HUES64 (cell line): ENCODE measurements at regions not wholly inside any gene's neighbourhood (a gene's known extent, or its start where the extent isn't known, plus 50 kb on each side); places are given as distances from the start of the nearest gene placed in this dataset.
A peak's percentile ranks its signal among the peaks of the same experiment; 100 is the strongest.

ENCODE experiments used
- H3K27ac ChIP-seq: 2 replicates; pipeline ENCODE4 v1.7.0; 2013; ENCODE audit warnings: low read depth, low read length, inconsistent platforms
- H3K27me3 ChIP-seq: 2 replicates; pipeline ENCODE4 v1.6.1; 2013; ENCODE audit warnings: mild to moderate bottlenecking, low read length; ENCODE audit not compliant: insufficient read depth
- H3K36me3 ChIP-seq: 2 replicates; pipeline ENCODE4 v1.6.1; 2013; ENCODE audit warnings: mild to moderate bottlenecking, low read length; ENCODE audit not compliant: insufficient read depth
- H3K4me1 ChIP-seq: 2 replicates; pipeline ENCODE4 v1.6.1; 2013; ENCODE audit warnings: mild to moderate bottlenecking, low read length, moderate library complexity; ENCODE audit not compliant: insufficient read depth
- H3K4me3 ChIP-seq: 2 replicates; pipeline ENCODE4 v1.5.1; 2013; ENCODE audit warnings: mild to moderate bottlenecking, low read length, moderate library complexity
- H3K9ac ChIP-seq: 2 replicates; pipeline ENCODE4 v1.6.1; 2013; ENCODE audit warnings: mild to moderate bottlenecking, low read depth, low read length
- H3K9me3 ChIP-seq: 2 replicates; pipeline ENCODE4 v1.6.1; 2013; ENCODE audit warnings: low read depth, low read length; ENCODE audit not compliant: insufficient read depth
- WGBS: fragments of 150-250, 120-280 bp; methylation state at CpG from one replicate; pipeline ENCODE4 v1.1.7; 2013; ENCODE audit warnings: missing lambda C conversion rate; 5-methylcytosine and 5-hydroxymethylcytosine counted together

GRCh38 chr3:152516216-152516615 lies 247.5 kb downstream of the MBNL1 start:
- Histone ChIP-seq H3K4me3 (no peak overlapping the region), H3K27me3 (no peaks in the 10 kb centered on the region), H3K36me3 (no peaks in the 10 kb centered on the region), H3K27ac (no peak overlapping the region), H3K9ac (no peak overlapping the region), H3K4me1 (peaks cover 31% of the 10 kb centered on the region), H3K9me3 (no peaks in the 10 kb centered on the region)
- WGBS, result 86% methylated on average over 1 of the region's 3 CpGs

- 31% methylated on average over 2 of the region's 2 CpGs for WGBS
- H3K4me1 ChIP-seq, result peaks cover 31% of the 10 kb centered on the region
- H3K9me3 ChIP-seq, result no peaks in the 10 kb centered on the region
- H3K36me3 ChIP-seq, result no peaks in the 10 kb centered on the region
- H3K27me3 ChIP-seq, result no peaks in the 10 kb centered on the region
- H3K4me3 ChIP-seq, result no peak overlapping the region
- H3K27ac ChIP-seq, result peak overlapping the region; percentile 69
- H3K9ac ChIP-seq, result no peak overlapping the region
Measured at GRCh38 chr3:152517502-152517901, 248.8 kb downstream of the MBNL1 start.

- no peaks in the 10 kb centered on the region for H3K27me3 ChIP-seq
- H3K36me3 ChIP-seq, result no peaks in the 10 kb centered on the region
- WGBS, result 86% methylated on average over 1 of the region's 2 CpGs
- H3K9ac ChIP-seq, result no peak overlapping the region
- no peak overlapping the region for H3K27ac ChIP-seq
- H3K4me1 ChIP-seq, result peaks cover 31% of the 10 kb centered on the region
- H3K9me3 ChIP-seq, result no peaks in the 10 kb centered on the region
- no peak overlapping the region for H3K4me3 ChIP-seq
Measured at GRCh38 chr3:152518346-152518745, 249.6 kb downstream of the MBNL1 start.

- no peaks in the 10 kb centered on the region for H3K36me3 ChIP-seq
- H3K4me1 ChIP-seq, result peaks cover 31% of the 10 kb centered on the region
- H3K27ac ChIP-seq, result no peak overlapping the region
- no peak overlapping the region for H3K4me3 ChIP-seq
- no peak overlapping the region for H3K9ac ChIP-seq
- H3K27me3 ChIP-seq, result no peaks in the 10 kb centered on the region
- no peaks in the 10 kb centered on the region for H3K9me3 ChIP-seq
Measured at GRCh38 chr3:152519376-152519775, 250.6 kb downstream of the MBNL1 start.

GRCh38 chr3:152522036-152522435 lies 253.3 kb downstream of the MBNL1 start:
- H3K9ac ChIP-seq, result no peak overlapping the region
- peaks cover 11% of the 10 kb centered on the region for H3K4me1 ChIP-seq
- no peaks in the 10 kb centered on the region for H3K27me3 ChIP-seq
- H3K4me3 ChIP-seq, result no peak overlapping the region
- H3K36me3 ChIP-seq, result no peaks in the 10 kb centered on the region
- no peaks in the 10 kb centered on the region for H3K9me3 ChIP-seq
- no peak overlapping the region for H3K27ac ChIP-seq
- 96% methylated on average over 1 of the region's 1 CpG for WGBS

GRCh38 chr3:152524198-152525140 lies 255.7 kb downstream of the MBNL1 start:
- 100% methylated on average over 2 of the region's 3 CpGs for WGBS
- Histone ChIP-seq H3K27me3 (no peaks in the 10 kb centered on the region), H3K36me3 (no peaks in the 10 kb centered on the region), H3K9me3 (no peaks in the 10 kb centered on the region), H3K4me1 (no peaks in the 10 kb centered on the region), H3K9ac (no peak overlapping the region), H3K4me3 (no peak overlapping the region), H3K27ac (no peak overlapping the region)

- no peaks in the 10 kb centered on the region for H3K9me3 ChIP-seq
- H3K4me3 ChIP-seq, result no peak overlapping the region
- no peaks in the 10 kb centered on the region for H3K36me3 ChIP-seq
- no peak overlapping the region for H3K27ac ChIP-seq
- H3K9ac ChIP-seq, result no peak overlapping the region
- H3K4me1 ChIP-seq, result no peaks in the 10 kb centered on the region
- H3K27me3 ChIP-seq, result no peaks in the 10 kb centered on the region
Measured at GRCh38 chr3:152531717-152532116, 263.0 kb downstream of the MBNL1 start.

GRCh38 chr3:152538518-152538917 lies 269.8 kb downstream of the MBNL1 start:
- 92% methylated on average over 1 of the region's 1 CpG for WGBS
- Histone ChIP-seq H3K9ac (no peak overlapping the region), H3K36me3 (no peaks in the 10 kb centered on the region), H3K4me3 (no peak overlapping the region), H3K27ac (no peak overlapping the region), H3K27me3 (no peaks in the 10 kb centered on the region), H3K9me3 (no peaks in the 10 kb centered on the region), H3K4me1 (no peaks in the 10 kb centered on the region)

- Histone ChIP-seq H3K27ac (no peak overlapping the region), H3K4me3 (no peak overlapping the region), H3K9me3 (no peaks in the 10 kb centered on the region), H3K9ac (no peak overlapping the region), H3K36me3 (no peaks in the 10 kb centered on the region), H3K4me1 (no peaks in the 10 kb centered on the region), H3K27me3 (no peaks in the 10 kb centered on the region)
- 93% methylated on average over 2 of the region's 2 CpGs for WGBS
Measured at GRCh38 chr3:152539191-152539764, 270.5 kb downstream of the MBNL1 start.

GRCh38 chr3:152540120-152540519 lies 271.4 kb downstream of the MBNL1 start:
- Histone ChIP-seq H3K9me3 (no peaks in the 10 kb centered on the region), H3K9ac (no peak overlapping the region), H3K4me3 (no peak overlapping the region), H3K27ac (no peak overlapping the region), H3K27me3 (no peaks in the 10 kb centered on the region), H3K4me1 (no peaks in the 10 kb centered on the region), H3K36me3 (no peaks in the 10 kb centered on the region)

- H3K27ac ChIP-seq, result no peak overlapping the region
Measured at GRCh38 chr3:152547153-152547552, 278.4 kb downstream of the MBNL1 start.

More at GRCh38 chr3:152547153-152547552, 278.4 kb downstream of the MBNL1 start:
- Histone ChIP-seq H3K36me3 (no peaks in the 10 kb centered on the region), H3K9me3 (no peaks in the 10 kb centered on the region), H3K4me3 (no peak overlapping the region), H3K9ac (no peak overlapping the region), H3K4me1 (no peaks in the 10 kb centered on the region), H3K27me3 (no peaks in the 10 kb centered on the region)
- no CpG with 5 or more reads among the region's 1 CpG for WGBS
